D721Med (cell line): ENCODE measurements at regions not wholly inside any gene's neighbourhood (a gene's known extent, or its start where the extent isn't known, plus 50 kb on each side); places are given as distances from the start of the nearest gene placed in this dataset.

Source experiments
- DNase-seq: peaks from one replicate; pipeline ENCODE4 v3.0.0; 2011; ENCODE audit warnings: low spot score; ENCODE audit not compliant: insufficient read length
- FAIRE-seq: peaks from 2 replicates; lab custom pipeline; 2011; peaks lifted over from hg19 to GRCh38; lab: Jason Lieb, UNC
- CTCF ChIP-seq: IDR thresholded peaks from 2 replicates; pipeline ENCODE4 v1.5.1; 2012; ENCODE audit warnings: mild to moderate bottlenecking, control low read depth; ENCODE audit not compliant: insufficient read depth; ENCODE audit errors: missing control alignments

GRCh38 chr13:80444240-80445015 is 103.5 kb upstream of the SPRY2 start:
- DNase-seq (no peak), FAIRE-seq (no peak)
- TF ChIP-seq CTCF, result no peak

- no peak for FAIRE-seq
- no peak for DNase-seq
- TF ChIP-seq CTCF, result no peak
Measured at GRCh38 chr13:80442609-80443008, 101.7 kb upstream of the SPRY2 start.

- DNase-seq, result no peak
- no peak for TF ChIP-seq CTCF
- no peak for FAIRE-seq
Measured at GRCh38 chr13:80441968-80442367, 101.0 kb upstream of the SPRY2 start.

- DNase-seq, result no peak
- no peak for TF ChIP-seq CTCF
- no peak for FAIRE-seq
Measured at GRCh38 chr13:80438521-80438920, 97.6 kb upstream of the SPRY2 start.

- no peak for TF ChIP-seq CTCF
- no peak for FAIRE-seq
- no peak for DNase-seq
Measured at GRCh38 chr13:80437231-80437630, 96.3 kb upstream of the SPRY2 start.

GRCh38 chr13:80436571-80437169 is 95.7 kb upstream of the SPRY2 start:
- no peak for DNase-seq
- no peak for TF ChIP-seq CTCF
- FAIRE-seq, result peak; percentile 6

GRCh38 chr13:80430561-80430960 is 89.6 kb upstream of the SPRY2 start:
- FAIRE-seq, result no peak
- no peak for TF ChIP-seq CTCF
- DNase-seq, result no peak
